CD4-positive, alpha-beta T cell (primary cell): ENCODE measurements at regions not wholly inside any gene's neighbourhood (a gene's known extent, or its start where the extent isn't known, plus 50 kb on each side); places are given as distances from the start of the nearest gene placed in this dataset.

ENCODE experiments used
- ATAC-seq: fragments of 200-7000 bp; cut with Tn5 transposase; one replicate; pipeline ENCODE4 v1.10.0; 2022; ENCODE audit warnings: mild to moderate bottlenecking; ENCODE audit not compliant: poor library complexity
- CTCF ChIA-PET: fragments of 350-600 bp; sonication (Branson Sonifier 250); formaldehyde crosslinking; loops from one replicate; lab custom pipeline; 2021; ENCODE audit warnings: antibody characterized with exemption, inconsistent platforms; lab: Charles Lee
- POLR2A ChIA-PET: fragments of 350-600 bp; sonication (Branson Sonifier 250); formaldehyde crosslinking; loops from one replicate; lab custom pipeline; 2021; ENCODE audit warnings: antibody characterized with exemption, inconsistent platforms; lab: Charles Lee
- DNase-seq, 14 experiments: peaks; one replicate each; pipeline ENCODE4 v3.0.0-alpha.2; 2013 to 2020; ENCODE audit warnings: mixed read lengths in 2 of 14
- H3K27ac ChIP-seq, 2 donors: one replicate each; pipeline versions ENCODE4 v1.5.1 to v1.7.0; 2013; ENCODE audit warnings: low read length in 2 of 2, low read depth in 1 of 2, mild to moderate bottlenecking in 1 of 2
- H3K27me3 ChIP-seq, 2 experiments: 1 replicate in 1 of 2; 2 replicates in 1 of 2; pipeline versions ENCODE4 v1.6.1 to v1.7.0; 2013; ENCODE audit warnings: low read length in 2 of 2, control low read depth in 1 of 2, mild to moderate bottlenecking in 1 of 2, moderate library complexity in 1 of 2; ENCODE audit not compliant: insufficient read depth in 2 of 2, control insufficient read depth in 1 of 2
- H3K36me3 ChIP-seq: one replicate; pipeline ENCODE4 v1.6.1; 2013; ENCODE audit warnings: low read length, control low read depth; ENCODE audit not compliant: insufficient read depth
- H3K4me1 ChIP-seq: one replicate; pipeline ENCODE4 v1.6.1; 2013; ENCODE audit warnings: low read length, control low read depth; ENCODE audit not compliant: insufficient read depth
- H3K4me3 ChIP-seq: one replicate; pipeline ENCODE4 v1.5.1; 2013; ENCODE audit warnings: mild to moderate bottlenecking, low read length, moderate library complexity
- H3K9me3 ChIP-seq, 2 experiments: 1 replicate in 1 of 2; 2 replicates in 1 of 2; pipeline versions ENCODE4 v1.6.1 to v1.7.0; 2013; ENCODE audit warnings: low read length in 2 of 2, mild to moderate bottlenecking in 2 of 2, control low read depth in 1 of 2, moderate library complexity in 1 of 2; ENCODE audit not compliant: control insufficient read depth in 1 of 2, insufficient read depth in 1 of 2
- H3K27ac Mint-ChIP-seq: one replicate; pipeline ENCODE4 v1.8.0; 2020; ENCODE audit warnings: mixed read lengths
- H3K27me3 Mint-ChIP-seq: one replicate; pipeline ENCODE4 v1.8.0; 2021; ENCODE audit warnings: mixed read lengths
- H3K36me3 Mint-ChIP-seq: one replicate; pipeline ENCODE4 v1.8.0; 2021; ENCODE audit warnings: low read depth, mixed read lengths
- H3K4me1 Mint-ChIP-seq: one replicate; pipeline ENCODE4 v1.8.0; 2021; ENCODE audit warnings: low read depth, mixed read lengths
- H3K4me3 Mint-ChIP-seq: one replicate; pipeline ENCODE4 v1.8.0; 2020; ENCODE audit warnings: mild to moderate bottlenecking, mixed read lengths
- H3K9me3 Mint-ChIP-seq: one replicate; pipeline ENCODE4 v1.8.0; 2020; ENCODE audit warnings: mixed read lengths
- intact Hi-C, 2 experiments: fragments of 100-400 bp; cut with DNase I in 1 of 2; cut with micrococcal nuclease in 1 of 2; formaldehyde crosslinking; loops; one replicate each; pipeline versions ENCODE4 v1.15.1 to v1.9.0; 2023 to 2025; cut with DNase I, micrococcal nuclease
- TF ChIP-seq, protein P1 (sequence below): fragments of 200-600 bp; IDR thresholded peaks from one replicate; pipeline ENCODE4 v1.8.0; 2022; ENCODE audit warnings: antibody characterized with exemption, mild to moderate bottlenecking

DNA sequence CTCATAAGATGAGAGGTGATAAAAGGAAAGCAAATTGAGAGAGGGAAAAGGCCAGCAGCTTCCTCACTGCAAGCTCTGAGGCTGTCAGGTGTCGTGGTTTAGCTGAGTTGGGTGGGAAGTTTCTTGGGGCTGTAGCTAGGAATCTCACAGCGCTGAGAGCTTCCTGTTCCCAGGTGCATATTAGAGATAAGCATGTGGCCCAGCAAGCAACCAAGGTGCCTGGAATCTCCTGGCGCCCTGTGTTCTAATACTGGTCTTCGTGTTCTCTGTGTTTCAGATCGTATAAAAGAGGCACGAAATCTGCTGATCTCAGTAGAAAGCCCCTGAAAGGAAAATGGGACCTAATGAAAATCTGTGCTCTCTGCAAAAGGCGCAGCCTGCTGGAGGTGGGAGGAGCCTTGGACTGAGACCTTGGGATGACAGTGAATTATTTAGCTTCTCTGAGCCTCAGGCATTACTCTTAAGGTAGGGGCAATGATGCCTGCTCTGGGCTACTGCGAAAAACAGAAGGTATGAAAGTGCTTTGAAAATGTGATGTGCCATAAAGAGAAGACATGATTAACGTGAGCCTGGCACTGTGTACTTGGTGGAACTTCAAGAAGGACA, 499.9 kb downstream of the TBL1XR1 start:
- no peaks in the 10 kb centered on the region for H3K36me3 ChIP-seq
- intact Hi-C loops, result no loop called here
- H3K36me3 Mint-ChIP-seq, result no peaks in the 10 kb centered on the region
- no peaks in the 10 kb centered on the region for H3K9me3 Mint-ChIP-seq
- no peaks in the 10 kb centered on the region for H3K27me3 ChIP-seq
- H3K4me1 Mint-ChIP-seq, result no peaks in the 10 kb centered on the region
- DNase-seq, result no peak
- H3K27ac Mint-ChIP-seq, result no peak overlapping the region
- H3K9me3 ChIP-seq, result no peaks in the 10 kb centered on the region
- H3K27me3 Mint-ChIP-seq, result peaks cover 4% of the 10 kb centered on the region
- H3K27ac ChIP-seq, result no peak overlapping the region
- TF ChIP-seq, protein P1, sequence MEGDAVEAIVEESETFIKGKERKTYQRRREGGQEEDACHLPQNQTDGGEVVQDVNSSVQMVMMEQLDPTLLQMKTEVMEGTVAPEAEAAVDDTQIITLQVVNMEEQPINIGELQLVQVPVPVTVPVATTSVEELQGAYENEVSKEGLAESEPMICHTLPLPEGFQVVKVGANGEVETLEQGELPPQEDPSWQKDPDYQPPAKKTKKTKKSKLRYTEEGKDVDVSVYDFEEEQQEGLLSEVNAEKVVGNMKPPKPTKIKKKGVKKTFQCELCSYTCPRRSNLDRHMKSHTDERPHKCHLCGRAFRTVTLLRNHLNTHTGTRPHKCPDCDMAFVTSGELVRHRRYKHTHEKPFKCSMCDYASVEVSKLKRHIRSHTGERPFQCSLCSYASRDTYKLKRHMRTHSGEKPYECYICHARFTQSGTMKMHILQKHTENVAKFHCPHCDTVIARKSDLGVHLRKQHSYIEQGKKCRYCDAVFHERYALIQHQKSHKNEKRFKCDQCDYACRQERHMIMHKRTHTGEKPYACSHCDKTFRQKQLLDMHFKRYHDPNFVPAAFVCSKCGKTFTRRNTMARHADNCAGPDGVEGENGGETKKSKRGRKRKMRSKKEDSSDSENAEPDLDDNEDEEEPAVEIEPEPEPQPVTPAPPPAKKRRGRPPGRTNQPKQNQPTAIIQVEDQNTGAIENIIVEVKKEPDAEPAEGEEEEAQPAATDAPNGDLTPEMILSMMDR, result no peak
- no peak overlapping the region for H3K4me3 Mint-ChIP-seq
- CTCF ChIA-PET, result no interaction called here
- no peaks in the 10 kb centered on the region for H3K4me1 ChIP-seq
- no peak for ATAC-seq
- POLR2A ChIA-PET, result no interaction called here
- H3K4me3 ChIP-seq, result no peak overlapping the region

DNA sequence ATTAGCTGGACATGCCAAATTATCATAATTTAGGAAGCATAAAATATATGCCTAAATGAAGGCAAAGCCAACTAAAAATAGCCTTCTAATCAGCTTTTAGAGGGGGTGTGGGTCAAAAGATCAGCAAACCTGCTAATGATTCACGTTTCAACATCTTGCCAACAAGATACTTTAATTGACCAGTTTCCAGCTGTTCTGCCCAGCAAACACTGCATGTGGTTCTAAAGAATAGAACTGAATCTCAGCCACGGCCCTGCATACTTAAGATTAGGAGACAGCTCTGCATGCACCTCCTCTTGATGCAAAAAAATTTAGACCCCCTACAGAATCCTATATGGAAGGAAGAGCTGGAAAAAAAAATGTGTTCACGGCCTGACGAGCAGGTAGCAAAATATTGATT, 500.5 kb downstream of the TBL1XR1 start:
- POLR2A ChIA-PET, result no interaction called here

DNA sequence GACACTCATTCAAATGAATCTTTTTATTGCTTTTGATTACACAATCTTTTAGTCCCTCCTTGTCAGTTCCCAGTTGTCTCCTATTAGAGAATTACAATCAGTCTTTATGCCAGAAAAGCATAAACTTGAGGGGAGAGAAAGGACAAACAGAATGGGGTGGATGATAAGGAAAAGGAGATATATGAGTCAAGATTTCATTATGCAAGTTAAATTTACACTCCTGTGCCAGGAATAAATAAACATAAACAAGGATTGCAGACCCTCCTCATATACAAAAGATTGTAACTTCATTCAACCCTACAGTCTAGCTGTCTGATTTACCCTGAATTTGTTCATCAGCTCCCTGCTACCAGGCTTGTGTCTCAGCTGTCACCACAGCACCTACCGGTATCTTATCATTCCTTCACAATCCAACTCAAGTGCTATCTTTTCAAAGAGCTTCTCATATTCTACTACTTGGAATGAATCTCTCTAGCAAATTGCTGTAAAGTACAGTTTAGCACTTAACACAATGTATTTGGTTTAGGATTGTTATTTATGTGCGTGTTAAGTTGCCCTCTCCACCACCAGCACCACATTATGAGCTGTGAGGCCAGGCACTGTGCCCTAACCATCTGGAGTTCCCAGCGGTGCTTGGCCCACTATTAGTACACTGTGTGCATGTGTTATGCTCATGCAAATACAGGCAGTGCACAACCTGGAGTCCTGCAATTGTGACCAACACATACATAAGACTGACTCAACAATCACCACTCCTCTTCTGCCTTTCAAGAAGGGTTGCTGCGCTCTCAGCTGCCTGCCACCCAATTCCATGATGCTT, 504.1 kb downstream of the TBL1XR1 start:
- POLR2A ChIA-PET, result no interaction called here
- no peak for ATAC-seq
- intact Hi-C loops, result no loop called here
- no peaks in the 10 kb centered on the region for H3K4me1 Mint-ChIP-seq
- H3K9me3 Mint-ChIP-seq, result peaks cover 2% of the 10 kb centered on the region
- no peak for DNase-seq
- CTCF ChIA-PET, result no interaction called here
- TF ChIP-seq, protein P1, result no peak
- peaks cover 4% of the 10 kb centered on the region for H3K27me3 Mint-ChIP-seq
- no peaks in the 10 kb centered on the region for H3K36me3 ChIP-seq
- H3K27ac ChIP-seq, result no peak overlapping the region
- no peaks in the 10 kb centered on the region for H3K36me3 Mint-ChIP-seq
- H3K4me3 Mint-ChIP-seq, result no peak overlapping the region
- no peaks in the 10 kb centered on the region for H3K27me3 ChIP-seq
- no peak overlapping the region for H3K27ac Mint-ChIP-seq
- H3K4me1 ChIP-seq, result no peaks in the 10 kb centered on the region
- H3K4me3 ChIP-seq, result no peak overlapping the region
- H3K9me3 ChIP-seq, result peaks cover 0 to 3% of the 10 kb centered on the region in 2 experiments

More for the DNA sequence above, 500.5 kb downstream of the TBL1XR1 start:
- DNase-seq (no peak), ATAC-seq (no peak)
- no peaks in the 10 kb centered on the region for H3K9me3 Mint-ChIP-seq
- Histone ChIP-seq H3K27me3 (no peaks in the 10 kb centered on the region), H3K27ac (no peak overlapping the region), H3K9me3 (no peaks in the 10 kb centered on the region), H3K4me1 (no peaks in the 10 kb centered on the region), H3K4me3 (no peak overlapping the region), H3K36me3 (no peaks in the 10 kb centered on the region)
- intact Hi-C loops, result no loop called here
- peaks cover 4% of the 10 kb centered on the region for H3K27me3 Mint-ChIP-seq
- CTCF ChIA-PET, result interaction anchor here (0.9 kb wide), 1 partner anchor 27 kb away, joined by 3 read pairs; no protein-coding TSS in a partner anchor
- H3K27ac Mint-ChIP-seq, result no peak overlapping the region
- H3K4me1 Mint-ChIP-seq, result no peaks in the 10 kb centered on the region
- no peak overlapping the region for H3K4me3 Mint-ChIP-seq
- H3K36me3 Mint-ChIP-seq, result no peaks in the 10 kb centered on the region
- TF ChIP-seq, protein P1, result no peak
